GM21360 (cell line): ENCODE measurements at regions not wholly inside any gene's neighbourhood (a gene's known extent, or its start where the extent isn't known, plus 50 kb on each side); places are given as distances from the start of the nearest gene placed in this dataset.

Source experiments
- ATAC-seq: cut with Tn5 transposase; IDR thresholded peaks from one replicate; pipeline ENCODE4 v1.9.1; 2021; ENCODE audit warnings: mild to moderate bottlenecking, moderate library complexity; ENCODE audit not compliant: unreplicated experiment

- no peak for ATAC-seq
Observed at GRCh38 chr3:804211-804610, 288.6 kb upstream of the CNTN6 start.

DNA sequence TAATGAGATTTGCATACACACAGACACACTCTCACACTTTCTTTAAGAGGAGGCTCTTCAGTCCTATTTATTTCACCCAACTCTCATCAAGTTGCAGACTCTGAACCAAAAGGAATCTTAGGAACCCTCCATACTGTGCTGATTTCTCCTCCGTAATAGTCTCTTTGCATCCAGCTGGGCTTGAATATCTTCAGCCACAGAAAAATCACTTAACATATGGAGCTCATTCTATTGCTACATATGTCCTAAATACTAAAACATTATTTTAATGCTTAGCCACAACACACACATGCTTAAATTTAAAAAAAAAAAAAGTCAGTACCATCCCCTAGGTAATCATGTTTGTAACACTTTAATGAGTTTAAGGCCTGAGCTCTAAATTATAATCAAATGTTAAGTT is 287.5 kb upstream of the CNTN6 start:
- ATAC-seq: no peak

GRCh38 chr3:806006-806405 is 286.8 kb upstream of the CNTN6 start:
- ATAC-seq: no peak

GRCh38 chr3:816605-817004 is 276.2 kb upstream of the CNTN6 start:
- ATAC-seq: no peak

GRCh38 chr3:834679-835078 is 258.1 kb upstream of the CNTN6 start:
- ATAC-seq: no peak

- no peak for ATAC-seq
Observed at GRCh38 chr3:835096-835495, 257.7 kb upstream of the CNTN6 start.

GRCh38 chr3:839981-840380 is 252.8 kb upstream of the CNTN6 start:
- ATAC-seq: no peak

DNA sequence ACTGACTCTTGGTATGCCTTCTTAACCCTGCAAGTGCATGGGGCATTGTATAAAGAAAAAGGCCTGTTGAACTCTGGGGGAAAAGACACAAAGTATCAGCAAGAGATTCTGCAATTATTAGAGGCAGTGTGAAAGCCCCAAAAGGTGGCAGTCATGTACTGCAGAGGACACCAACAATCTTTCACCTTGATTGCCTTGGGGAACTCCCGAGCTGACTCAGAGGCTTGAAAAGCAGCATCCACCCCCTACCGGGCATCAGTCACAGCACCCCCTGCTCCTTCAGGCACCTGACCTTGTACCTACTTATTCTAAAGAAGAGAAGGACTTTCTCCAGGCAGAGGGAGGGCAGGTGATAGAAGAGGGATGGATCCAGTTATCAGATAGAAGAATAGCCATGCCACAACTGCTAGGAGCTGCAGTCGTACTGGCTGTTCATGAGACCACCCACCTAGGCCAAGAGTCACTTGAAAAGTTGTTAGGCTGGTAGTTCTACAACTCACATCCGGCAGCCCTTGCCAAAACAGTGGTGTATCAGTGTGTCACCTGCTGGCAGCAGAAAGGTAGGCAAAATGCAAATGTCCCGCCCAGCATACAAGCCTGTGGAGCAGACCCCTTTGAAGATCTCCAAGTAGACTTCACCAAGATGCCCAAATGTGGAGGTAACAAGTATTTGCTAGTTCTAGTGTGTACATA is 241.6 kb upstream of the CNTN6 start:
- ATAC-seq: no peak

DNA sequence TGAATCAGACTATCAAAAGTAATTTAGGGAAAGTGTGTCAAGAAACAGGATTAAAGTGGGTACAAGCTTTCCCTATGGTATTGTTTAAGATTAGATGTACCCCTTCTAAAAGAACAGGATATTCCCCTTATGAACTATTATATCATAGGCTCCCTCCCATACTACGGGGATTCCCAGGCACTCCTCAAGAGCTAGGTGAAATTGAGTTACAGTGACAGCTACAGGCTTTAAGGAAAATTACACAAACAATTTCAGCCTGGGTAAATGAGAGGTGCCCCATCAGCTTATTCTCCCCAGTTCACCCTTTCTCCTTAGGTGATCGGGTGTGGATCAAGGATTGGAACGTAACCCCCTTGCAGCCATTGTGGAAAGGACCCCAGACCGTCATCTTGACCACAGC is 240.8 kb upstream of the CNTN6 start:
- no peak for ATAC-seq

- no peak for ATAC-seq
Observed at GRCh38 chr3:853489-853888, 239.3 kb upstream of the CNTN6 start.

DNA sequence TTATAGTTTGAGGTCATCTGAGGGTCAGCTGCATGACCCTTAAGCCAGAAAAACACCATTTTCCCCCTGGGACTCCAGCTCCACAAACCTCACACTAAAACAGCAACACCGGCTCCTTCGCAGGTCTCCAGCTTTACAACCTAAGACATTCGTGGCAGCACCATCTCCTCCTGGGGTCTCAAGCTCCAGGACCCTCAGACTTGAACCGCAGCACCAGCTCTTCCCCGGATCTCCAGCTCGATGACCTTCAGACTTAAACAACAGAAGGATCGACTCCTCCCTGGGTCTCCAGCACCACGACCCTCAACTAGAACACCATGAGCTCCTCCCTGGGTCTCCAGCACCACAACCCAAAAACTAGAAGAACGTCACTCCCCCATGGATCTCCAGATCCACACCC is 233.7 kb upstream of the CNTN6 start:
- ATAC-seq: no peak

GRCh38 chr3:861721-862120 is 231.1 kb upstream of the CNTN6 start:
- no peak for ATAC-seq

DNA sequence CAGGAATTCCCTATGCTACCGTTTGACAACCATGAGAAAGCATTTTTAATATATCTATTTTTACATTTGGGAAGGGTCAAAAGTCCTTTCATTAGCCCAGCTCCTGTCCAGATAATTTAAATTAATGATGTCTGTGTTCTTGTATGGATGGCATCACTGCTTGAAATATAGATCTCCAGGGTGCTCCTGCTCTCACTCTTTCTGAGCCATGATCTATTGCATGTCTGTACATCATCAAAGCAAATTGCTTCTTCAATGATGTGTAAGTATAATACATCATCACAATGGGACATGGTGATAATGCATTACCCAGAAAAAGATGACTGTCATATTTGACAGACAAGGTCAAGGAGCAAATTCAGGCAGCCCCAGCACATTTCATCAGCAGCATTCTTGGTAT is 223.6 kb upstream of the CNTN6 start:
- ATAC-seq: no peak

- ATAC-seq: no peak
Observed at GRCh38 chr3:869734-870133, 223.1 kb upstream of the CNTN6 start.

DNA sequence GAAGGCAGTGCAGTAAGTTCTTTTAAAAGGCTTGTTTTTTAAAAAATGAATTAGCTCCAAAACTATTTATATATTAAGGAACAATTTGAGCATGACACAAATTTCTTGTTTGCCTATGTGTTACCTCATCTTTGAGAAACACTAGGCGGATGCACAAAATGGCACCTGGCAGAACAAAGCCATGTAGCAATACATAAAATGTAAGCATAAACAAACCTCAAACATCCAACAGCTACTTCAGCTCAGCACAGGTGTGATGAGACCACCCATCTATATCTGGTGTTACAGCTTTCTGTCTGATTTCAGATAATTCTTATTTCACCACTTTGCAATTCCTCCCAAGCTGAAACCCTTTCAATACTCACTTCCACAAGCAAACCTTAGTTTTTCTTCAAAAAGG is 221.2 kb upstream of the CNTN6 start:
- ATAC-seq: no peak

GRCh38 chr3:877001-877400 is 215.8 kb upstream of the CNTN6 start:
- no peak for ATAC-seq

- ATAC-seq: no peak
Observed at GRCh38 chr3:878746-879145, 214.1 kb upstream of the CNTN6 start.

- no peak for ATAC-seq
Observed at GRCh38 chr3:880371-880770, 212.5 kb upstream of the CNTN6 start.

DNA sequence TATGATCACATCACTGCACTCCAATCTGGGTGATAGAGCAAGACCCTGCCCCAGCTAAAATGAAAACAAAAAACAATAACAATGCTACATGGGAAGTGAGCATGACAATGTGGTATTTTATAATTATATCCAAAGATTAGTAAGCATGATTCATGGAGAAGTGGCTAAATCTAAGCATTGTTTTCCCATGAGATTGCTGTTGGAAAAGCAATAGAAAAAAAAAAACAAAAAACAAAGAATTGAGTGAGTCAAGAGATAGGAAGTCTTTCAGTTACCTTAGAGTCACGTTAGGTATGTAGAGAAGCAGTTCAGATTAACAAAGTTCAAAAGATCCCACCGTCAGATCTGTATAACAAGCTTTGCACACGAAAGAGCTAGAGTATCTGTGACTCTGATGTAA is 210.3 kb upstream of the CNTN6 start:
- ATAC-seq: no peak

DNA sequence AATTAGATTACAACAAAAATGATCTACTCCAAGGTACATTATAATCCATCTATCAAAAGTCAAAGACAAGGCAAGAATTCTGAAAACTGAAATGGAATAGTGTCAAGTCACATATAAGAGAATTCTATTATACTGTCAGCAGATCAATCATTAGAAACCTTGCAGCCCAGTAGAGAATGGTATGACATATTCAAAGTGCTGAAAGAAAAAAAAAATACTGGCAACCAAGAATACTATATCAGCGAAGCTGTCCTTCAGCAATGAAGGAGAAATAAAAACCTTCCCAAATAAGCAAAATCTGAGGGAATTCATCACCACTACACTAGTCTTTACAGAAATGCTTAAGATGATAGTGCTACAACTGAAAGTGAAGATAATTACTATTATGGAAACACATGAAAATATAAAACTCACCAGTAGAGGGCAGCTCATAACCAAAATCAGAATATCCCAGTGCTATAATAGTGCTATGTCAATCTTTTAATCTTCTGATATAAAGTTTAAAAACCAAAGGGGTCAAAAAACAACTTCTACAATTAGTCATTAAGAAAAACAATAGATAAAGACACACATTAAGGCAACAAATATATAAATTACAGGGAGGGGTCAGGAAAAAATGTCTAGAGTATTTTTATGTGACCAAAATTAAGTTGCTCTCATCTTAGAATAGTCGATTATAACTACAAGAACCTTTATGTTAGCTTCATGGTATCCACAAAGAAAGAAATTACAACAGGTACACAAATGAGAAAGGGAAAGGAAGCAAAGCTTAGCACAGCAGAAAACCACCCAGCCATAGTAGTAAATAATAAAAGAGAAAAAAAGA is 190.7 kb upstream of the CNTN6 start:
- ATAC-seq: peak; percentile 92

DNA sequence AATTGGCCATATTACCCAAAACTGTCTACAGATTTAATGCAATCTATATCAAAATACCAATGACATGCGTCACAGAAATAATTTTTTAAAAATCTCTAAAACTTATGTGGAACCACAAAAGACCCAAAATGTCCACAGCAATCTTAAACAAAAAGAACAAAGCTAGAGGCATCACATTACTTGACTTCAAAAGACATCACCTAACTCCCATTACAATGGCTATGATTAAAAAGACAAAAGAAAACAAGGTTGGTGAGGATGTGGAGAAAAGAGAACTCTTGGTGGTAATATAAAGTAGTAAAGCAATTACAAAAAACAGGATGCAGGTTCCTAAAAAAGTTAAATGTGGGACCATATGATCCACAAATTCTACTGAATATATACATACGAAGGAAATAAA is 187.6 kb upstream of the CNTN6 start:
- no peak for ATAC-seq

GRCh38 chr3:906739-907138 is 186.1 kb upstream of the CNTN6 start:
- ATAC-seq: no peak

GRCh38 chr3:908839-909238 is 184.0 kb upstream of the CNTN6 start:
- ATAC-seq: no peak
